ENCODE measurements at regions not wholly inside any gene's neighbourhood (a gene's known extent, or its start where the extent isn't known, plus 50 kb on each side); places are given as distances from the start of the nearest gene placed in this dataset.

- TF ChIP-seq POLR2A (IDR thresholded peaks at IDR 0.05) (no peak), CTCF (IDR thresholded peaks at IDR 0.05) (no peak), POLR2AphosphoS5 (IDR thresholded peaks at IDR 0.05) (no peak)
Measured at GRCh38 chr7:24231493-24231892, 52.5 kb upstream of the NPY start.
